H1 (cell line): ENCODE measurements at regions not wholly inside any gene's neighbourhood (a gene's known extent, or its start where the extent isn't known, plus 50 kb on each side); places are given as distances from the start of the nearest gene placed in this dataset.

Experiments used
- CTCF ChIP-seq, 3 experiments: IDR thresholded peaks; 1 replicate in 2 of 3; 2 replicates in 1 of 3; pipeline versions ENCODE4 v1.5.1 to v1.6.1; 2011; ENCODE audit warnings: low read length in 3 of 3, mild to moderate bottlenecking in 3 of 3, inconsistent platforms in 2 of 3, low read depth in 1 of 3, moderate library complexity in 1 of 3; ENCODE audit not compliant: insufficient read depth in 1 of 3; ENCODE audit errors: control extremely low read depth in 1 of 3
- EP300 ChIP-seq, 2 experiments: IDR thresholded peaks; 1 replicate in 1 of 2; 2 replicates in 1 of 2; pipeline ENCODE4 v1.6.1; 2011 to 2012; ENCODE audit warnings: low read depth in 2 of 2, low read length in 2 of 2, mild to moderate bottlenecking in 2 of 2, borderline replicate concordance in 1 of 2, inconsistent platforms in 1 of 2, moderate library complexity in 1 of 2
- EZH2 ChIP-seq: fragments of 200-600 bp; sonication (generic); IDR thresholded peaks from 2 replicates; pipeline ENCODE4 v1.7.1; 2012; ENCODE audit warnings: low read depth, mild to moderate bottlenecking, moderate library complexity, low read length, inconsistent platforms; ENCODE audit not compliant: severe bottlenecking
- GTF2F1 ChIP-seq: IDR thresholded peaks from 2 replicates; pipeline ENCODE4 v1.6.1; 2012; ENCODE audit warnings: low read depth, low read length, improper control_type of control experiment, borderline replicate concordance
- HDAC6 ChIP-seq: IDR thresholded peaks from one replicate; pipeline ENCODE4 v1.7.1; 2012; ENCODE audit warnings: low read depth, mild to moderate bottlenecking, inconsistent platforms, low read length, moderate library complexity
- JUND ChIP-seq: IDR thresholded peaks from 2 replicates; pipeline ENCODE4 v1.6.1; 2011; ENCODE audit warnings: mild to moderate bottlenecking, improper control_type of control experiment, low read length
- MAX ChIP-seq: IDR thresholded peaks from 2 replicates; pipeline ENCODE4 v1.6.1; 2012; ENCODE audit warnings: inconsistent platforms
- PHF8 ChIP-seq: fragments of 200-600 bp; sonication (generic); conservative IDR thresholded peaks from 2 replicates; pipeline ENCODE4 v1.7.1; 2012; ENCODE audit warnings: low read depth, mild to moderate bottlenecking, inconsistent platforms, low read length, moderate library complexity
- RXRA ChIP-seq: IDR thresholded peaks from 2 replicates; pipeline ENCODE4 v1.6.1; 2011; ENCODE audit warnings: low read depth, mild to moderate bottlenecking, low read length, moderate library complexity; ENCODE audit not compliant: insufficient read depth
- SP1 ChIP-seq: IDR thresholded peaks from 2 replicates; pipeline ENCODE4 v1.6.1; 2011; ENCODE audit warnings: low read depth, low read length
- TCF12 ChIP-seq: IDR thresholded peaks from 2 replicates; pipeline ENCODE4 v1.6.1; 2011; ENCODE audit warnings: low read depth, mild to moderate bottlenecking, low read length

- TF ChIP-seq HDAC6 (no peak), EZH2 (no peak), MAX (no peak), JUND (no peak), SP1 (no peak), GTF2F1 (no peak), EP300 (IDR thresholded peaks at IDR 0.05; ENCODE audit: borderline replicate concordance in 1 of 2, low read depth in 2 of 2, low read length in 2 of 2) (no peak), CTCF (IDR thresholded peaks at IDR 0.05; ENCODE audit: control extremely low read depth in 1 of 3, insufficient read depth in 1 of 3, low read depth in 1 of 3, low read length in 3 of 3) (no peak), PHF8 (no peak), TCF12 (no peak), RXRA (no peak)
These were observed 98.5 kb upstream of the RUNX3 start for GRCh38 chr1:25028587-25028906.
